Fibroblast of lung (primary cell): ENCODE measurements at regions not wholly inside any gene's neighbourhood (a gene's known extent, or its start where the extent isn't known, plus 50 kb on each side); places are given as distances from the start of the nearest gene placed in this dataset.

Experiments
- CTCF ChIP-seq, 2 donors: IDR thresholded peaks in 1 of 2; conservative IDR thresholded peaks in 1 of 2; 1 replicate in 1 of 2; 2 replicates in 1 of 2; pipeline ENCODE4 v1.5.1; 2011 to 2012; ENCODE audit warnings: low read length in 2 of 2, control low read depth in 1 of 2, inconsistent platforms in 1 of 2, low read depth in 1 of 2, mild to moderate bottlenecking in 1 of 2
- EZH2 ChIP-seq: IDR thresholded peaks from 2 replicates; pipeline ENCODE4 v1.5.1; 2012; ENCODE audit warnings: low read length, control low read depth, mild to moderate bottlenecking; ENCODE audit errors: missing control alignments

GRCh38 chr4:177100307-177100706, 209.4 kb upstream of the NEIL3 start:
- TF ChIP-seq CTCF (conservative IDR thresholded peaks at IDR 0.05 in 1 of 2, IDR thresholded peaks at IDR 0.05 in 1 of 2; ENCODE audit: low read depth in 1 of 2, low read length in 2 of 2) (peak in 1 of 2 donors; percentile 1), EZH2 (no peak)
